K562 (cell line): ENCODE measurements at regions not wholly inside any gene's neighbourhood (a gene's known extent, or its start where the extent isn't known, plus 50 kb on each side); places are given as distances from the start of the nearest gene placed in this dataset.

Source experiments
- ATAC-seq: fragments of 200-7000 bp; cut with Tn5 transposase; 3 replicates; pipeline ENCODE4 v1.9.1; 2020; ENCODE audit warnings: moderate library complexity
- BruUV-seq: library from RNA; stranded (reverse); fragments of 400-500 nt; replicated peaks from 2 replicates; lab custom pipeline; 2021; lab: Mats Ljungman, UMichigan
- CTCF ChIA-PET: fragments of 300-600 bp; formaldehyde crosslinking; extraction: SDS; loops from one replicate; lab custom pipeline; 2021; ENCODE audit warnings: low intra/inter-chr PET ratio; lab: Yijun Ruan, JAX
- POLR2A ChIA-PET: fragments of 300-600, 350-650 bp; sonication (Branson Sonifier 250); formaldehyde crosslinking; extraction: SDS; loops from one replicate; lab custom pipeline; 2021; ENCODE audit warnings: antibody characterized with exemption, inconsistent platforms; lab: Yijun Ruan, JAX
- DNase-seq, 4 experiments: peaks; one replicate each; pipeline versions ENCODE4 v3.0.0 to v3.0.0-alpha.2; 2011 to 2018; ENCODE audit warnings: low spot score in 3 of 4, mixed read lengths in 3 of 4; ENCODE audit errors: extremely low read depth in 1 of 4
- FAIRE-seq: peaks from 2 replicates; lab custom pipeline; 2011; peaks lifted over from hg19 to GRCh38; lab: Jason Lieb, UNC
- H2AFZ ChIP-seq: 2 replicates; pipeline ENCODE4 v1.6.0; 2011; ENCODE audit warnings: low read depth, low read length, control low read depth, inconsistent platforms
- H3K27ac ChIP-seq: fragments of 200-600 bp; 3 replicates; pipeline ENCODE4 v1.8.0; 2011; ENCODE audit warnings: low read depth, mild to moderate bottlenecking, control low read depth, inconsistent platforms, low read length, moderate library complexity, mixed read lengths; ENCODE audit errors: extremely low read depth
- H3K27me3 ChIP-seq, 2 experiments: fragments of 300-600 bp in 1 of 2; 2 replicates in 1 of 2; 3 replicates in 1 of 2; pipeline versions ENCODE4 v1.6.0 to v1.8.0; 2011; ENCODE audit warnings: inconsistent platforms in 2 of 2, low read length in 2 of 2, mild to moderate bottlenecking in 1 of 2, mixed read lengths in 1 of 2, moderate library complexity in 1 of 2; ENCODE audit not compliant: control insufficient read depth in 2 of 2, insufficient read depth in 2 of 2
- H3K36me3 ChIP-seq: fragments of 300-600 bp; 3 replicates; pipeline ENCODE4 v1.8.0; 2011; ENCODE audit warnings: mild to moderate bottlenecking, low read length, inconsistent platforms; ENCODE audit not compliant: control insufficient read depth, insufficient read depth
- H3K4me1 ChIP-seq, 2 experiments: fragments of 200-600 bp in 1 of 2; replicated peaks in 1 of 2; 2 replicates in 1 of 2; 3 replicates in 1 of 2; pipeline versions ENCODE4 v1.5.1 to v1.8.0; 2011; ENCODE audit warnings: inconsistent platforms in 2 of 2, low read length in 2 of 2, mild to moderate bottlenecking in 1 of 2, mixed read lengths in 1 of 2, moderate library complexity in 1 of 2; ENCODE audit not compliant: control insufficient read depth in 2 of 2, insufficient read depth in 2 of 2
- H3K4me2 ChIP-seq: 2 replicates; pipeline ENCODE4 v1.6.1; 2011; ENCODE audit warnings: low read length, control low read depth, inconsistent platforms, mixed read lengths; ENCODE audit not compliant: insufficient read depth
- H3K4me3 ChIP-seq: fragments of 200-600 bp; sonication (generic), shearing (Covaris generic); 2 replicates; pipeline ENCODE4 v1.5.1; 2016; ENCODE audit warnings: control low read depth, inconsistent platforms
- H3K79me2 ChIP-seq: fragments of 200-600 bp; 3 replicates; pipeline ENCODE4 v1.8.0; 2011; ENCODE audit warnings: low read length, inconsistent platforms; ENCODE audit not compliant: control insufficient read depth, insufficient read depth
- H3K9ac ChIP-seq, 2 experiments: 2 replicates each; pipeline versions ENCODE4 v1.6.0 to v1.6.1; 2011; ENCODE audit warnings: low read depth in 2 of 2, low read length in 2 of 2, control low read depth in 1 of 2, inconsistent platforms in 1 of 2, mild to moderate bottlenecking in 1 of 2, mixed read lengths in 1 of 2; ENCODE audit not compliant: insufficient read depth in 1 of 2
- H3K9me1 ChIP-seq: one replicate; pipeline ENCODE4 v1.6.0; 2011; ENCODE audit warnings: inconsistent platforms, mild to moderate bottlenecking, low read length, moderate library complexity; ENCODE audit not compliant: control insufficient read depth, insufficient read depth
- H3K9me3 ChIP-seq: replicated peaks from 2 replicates; pipeline ENCODE4 v1.5.1; 2011; ENCODE audit warnings: low read depth, low read length, inconsistent platforms; ENCODE audit not compliant: control insufficient read depth, insufficient read depth
- H4K20me1 ChIP-seq: replicated peaks from 2 replicates; pipeline ENCODE4 v1.6.1; 2011; ENCODE audit warnings: low read length, inconsistent platforms, mixed read lengths; ENCODE audit not compliant: control insufficient read depth, insufficient read depth
- HEY1 ChIP-seq: fragments of 250-450 bp; sonication (Bioruptor Pico); IDR thresholded peaks from 2 replicates; pipeline ENCODE4 v1.5.0; 2020; ENCODE audit warnings: mild to moderate bottlenecking, moderate library complexity, borderline replicate concordance
- HMG20A ChIP-seq: fragments of 450-650 bp; formaldehyde crosslinking; conservative IDR thresholded peaks from 2 replicates; pipeline ENCODE4 v1.4.0; 2020; ENCODE audit warnings: mild to moderate bottlenecking, mixed read lengths
- ZNF707 ChIP-seq: fragments of 250-450 bp; sonication (Bioruptor Pico); conservative IDR thresholded peaks from 2 replicates; pipeline ENCODE4 v1.8.0; 2022; ENCODE audit warnings: inconsistent platforms, mild to moderate bottlenecking, moderate library complexity
- WGBS: fragments of 100-300 bp; shearing (Covaris generic); methylation state at CpG from one replicate; pipeline ENCODE4 v1.1.6; 2016; ENCODE audit warnings: low coverage, mixed read lengths; ENCODE audit not compliant: insufficient coverage; ENCODE audit errors: missing lambda C conversion rate; 5-methylcytosine and 5-hydroxymethylcytosine counted together
- in situ Hi-C: fragments of 300-500 bp; cut with MboI; formaldehyde crosslinking; loops from 4 replicates; pipeline ENCODE4 v1.15.0; 2018; ENCODE audit warnings: inconsistent platforms, mixed read lengths
- intact Hi-C: fragments of 100-400 bp; cut with micrococcal nuclease; formaldehyde crosslinking; loops from 2 replicates; pipeline ENCODE4 v1.14.2; 2022
- TF ChIP-seq, protein P1 (sequence below): fragments of 450-650 bp; formaldehyde crosslinking; IDR thresholded peaks from 2 replicates; pipeline ENCODE4 v1.4.0; 2022; ENCODE audit warnings: missing genetic modification characterization
- TF ChIP-seq, protein P2 (sequence below): fragments of 150-350 bp; conservative IDR thresholded peaks from 2 replicates; pipeline ENCODE4 v1.6.1; 2014; ENCODE audit warnings: low read length

- TF ChIP-seq ZNF707 (CRISPR knock-in tag) = no peak
- TF ChIP-seq HEY1 (CRISPR knock-in tag) = no peak
- TF ChIP-seq, protein P1, sequence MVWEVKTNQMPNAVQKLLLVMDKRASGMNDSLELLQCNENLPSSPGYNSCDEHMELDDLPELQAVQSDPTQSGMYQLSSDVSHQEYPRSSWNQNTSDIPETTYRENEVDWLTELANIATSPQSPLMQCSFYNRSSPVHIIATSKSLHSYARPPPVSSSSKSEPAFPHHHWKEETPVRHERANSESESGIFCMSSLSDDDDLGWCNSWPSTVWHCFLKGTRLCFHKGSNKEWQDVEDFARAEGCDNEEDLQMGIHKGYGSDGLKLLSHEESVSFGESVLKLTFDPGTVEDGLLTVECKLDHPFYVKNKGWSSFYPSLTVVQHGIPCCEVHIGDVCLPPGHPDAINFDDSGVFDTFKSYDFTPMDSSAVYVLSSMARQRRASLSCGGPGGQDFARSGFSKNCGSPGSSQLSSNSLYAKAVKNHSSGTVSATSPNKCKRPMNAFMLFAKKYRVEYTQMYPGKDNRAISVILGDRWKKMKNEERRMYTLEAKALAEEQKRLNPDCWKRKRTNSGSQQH (CRISPR knock-in tag) = no peak
- TF ChIP-seq, protein P2, sequence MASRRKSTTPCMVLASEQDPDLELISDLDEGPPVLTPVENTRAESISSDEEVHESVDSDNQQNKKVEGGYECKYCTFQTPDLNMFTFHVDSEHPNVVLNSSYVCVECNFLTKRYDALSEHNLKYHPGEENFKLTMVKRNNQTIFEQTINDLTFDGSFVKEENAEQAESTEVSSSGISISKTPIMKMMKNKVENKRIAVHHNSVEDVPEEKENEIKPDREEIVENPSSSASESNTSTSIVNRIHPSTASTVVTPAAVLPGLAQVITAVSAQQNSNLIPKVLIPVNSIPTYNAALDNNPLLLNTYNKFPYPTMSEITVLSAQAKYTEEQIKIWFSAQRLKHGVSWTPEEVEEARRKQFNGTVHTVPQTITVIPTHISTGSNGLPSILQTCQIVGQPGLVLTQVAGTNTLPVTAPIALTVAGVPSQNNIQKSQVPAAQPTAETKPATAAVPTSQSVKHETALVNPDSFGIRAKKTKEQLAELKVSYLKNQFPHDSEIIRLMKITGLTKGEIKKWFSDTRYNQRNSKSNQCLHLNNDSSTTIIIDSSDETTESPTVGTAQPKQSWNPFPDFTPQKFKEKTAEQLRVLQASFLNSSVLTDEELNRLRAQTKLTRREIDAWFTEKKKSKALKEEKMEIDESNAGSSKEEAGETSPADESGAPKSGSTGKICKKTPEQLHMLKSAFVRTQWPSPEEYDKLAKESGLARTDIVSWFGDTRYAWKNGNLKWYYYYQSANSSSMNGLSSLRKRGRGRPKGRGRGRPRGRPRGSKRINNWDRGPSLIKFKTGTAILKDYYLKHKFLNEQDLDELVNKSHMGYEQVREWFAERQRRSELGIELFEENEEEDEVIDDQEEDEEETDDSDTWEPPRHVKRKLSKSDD = no peak
- TF ChIP-seq HMG20A (CRISPR knock-in tag) = no peak
- H3K9ac ChIP-seq = no peak overlapping the region
- FAIRE-seq = no peak
- ChIA-PET POLR2A (no interaction called here), CTCF (no interaction called here)
- DNase-seq = no peak
- no peaks in the 10 kb centered on the region for H3K27me3 ChIP-seq
- in situ Hi-C loops (no loop called here), intact Hi-C loops (no loop called here)
- H3K36me3 ChIP-seq = no peaks in the 10 kb centered on the region
- no TSS peak for BruUV-seq
- no peaks in the 10 kb centered on the region for H3K9me3 ChIP-seq
- H3K4me2 ChIP-seq = no peak overlapping the region
- H3K79me2 ChIP-seq = no peaks in the 10 kb centered on the region
- H3K27ac ChIP-seq = no peak overlapping the region
- H3K4me3 ChIP-seq = no peak overlapping the region
- H2AFZ ChIP-seq = no peak overlapping the region
- no peaks in the 10 kb centered on the region for H4K20me1 ChIP-seq
- no peaks in the 10 kb centered on the region for H3K9me1 ChIP-seq
- ATAC-seq = no peak
- WGBS = 2% methylated on average over 9 of the region's 9 CpGs
- no peaks in the 10 kb centered on the region for H3K4me1 ChIP-seq
Observed at GRCh38 chr5:125057912-125058826, 311.7 kb upstream of the ZNF608 start.
